ENCODE measurements at regions not wholly inside any gene's neighbourhood (a gene's known extent, or its start where the extent isn't known, plus 50 kb on each side); places are given as distances from the start of the nearest gene placed in this dataset.

GRCh38 chr15:39243396-39243795, 337.5 kb upstream of the THBS1 start:
- Histone ChIP-seq H3K9me2 (replicated peaks; ENCODE audit: insufficient read depth, low read length) (no peaks in the 10 kb centered on the region), H2AFZ (ENCODE audit: low read length) (no peak overlapping the region), H3K79me2 (ENCODE audit: low read length) (no peaks in the 10 kb centered on the region), H3K27ac (ENCODE audit: low read length) (no peak overlapping the region), H3K27me3 (replicated peaks; ENCODE audit: insufficient read depth, low read length) (no peaks in the 10 kb centered on the region), H3K9me3 (replicated peaks; ENCODE audit: insufficient read depth, low read length) (no peaks in the 10 kb centered on the region), H3K9ac (ENCODE audit: low read length) (no peak overlapping the region), H3F3A (ENCODE audit: insufficient read depth, low read length) (no peaks in the 10 kb centered on the region), H3K36me3 (replicated peaks; ENCODE audit: insufficient read depth, low read length) (no peaks in the 10 kb centered on the region), H3K4me3 (ENCODE audit: low read length) (no peak overlapping the region), H4K20me1 (ENCODE audit: insufficient read depth, low read length) (no peaks in the 10 kb centered on the region), H3K4me2 (ENCODE audit: low read depth, low read length) (no peak overlapping the region), H3K4me1 (ENCODE audit: low read length) (no peaks in the 10 kb centered on the region)
- TF ChIP-seq EZH2phosphoT487 (IDR thresholded peaks at IDR 0.05; ENCODE audit: low read length): no peak
- no peak for TF ChIP-seq EZH2 (optimal IDR thresholded peaks at IDR 0.05; ENCODE audit: low read depth, low read length)
- TF ChIP-seq, protein P1, sequence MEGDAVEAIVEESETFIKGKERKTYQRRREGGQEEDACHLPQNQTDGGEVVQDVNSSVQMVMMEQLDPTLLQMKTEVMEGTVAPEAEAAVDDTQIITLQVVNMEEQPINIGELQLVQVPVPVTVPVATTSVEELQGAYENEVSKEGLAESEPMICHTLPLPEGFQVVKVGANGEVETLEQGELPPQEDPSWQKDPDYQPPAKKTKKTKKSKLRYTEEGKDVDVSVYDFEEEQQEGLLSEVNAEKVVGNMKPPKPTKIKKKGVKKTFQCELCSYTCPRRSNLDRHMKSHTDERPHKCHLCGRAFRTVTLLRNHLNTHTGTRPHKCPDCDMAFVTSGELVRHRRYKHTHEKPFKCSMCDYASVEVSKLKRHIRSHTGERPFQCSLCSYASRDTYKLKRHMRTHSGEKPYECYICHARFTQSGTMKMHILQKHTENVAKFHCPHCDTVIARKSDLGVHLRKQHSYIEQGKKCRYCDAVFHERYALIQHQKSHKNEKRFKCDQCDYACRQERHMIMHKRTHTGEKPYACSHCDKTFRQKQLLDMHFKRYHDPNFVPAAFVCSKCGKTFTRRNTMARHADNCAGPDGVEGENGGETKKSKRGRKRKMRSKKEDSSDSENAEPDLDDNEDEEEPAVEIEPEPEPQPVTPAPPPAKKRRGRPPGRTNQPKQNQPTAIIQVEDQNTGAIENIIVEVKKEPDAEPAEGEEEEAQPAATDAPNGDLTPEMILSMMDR (IDR thresholded peaks at IDR 0.05; ENCODE audit: low read length): no peak
- no peak for DNase-seq

DNA sequence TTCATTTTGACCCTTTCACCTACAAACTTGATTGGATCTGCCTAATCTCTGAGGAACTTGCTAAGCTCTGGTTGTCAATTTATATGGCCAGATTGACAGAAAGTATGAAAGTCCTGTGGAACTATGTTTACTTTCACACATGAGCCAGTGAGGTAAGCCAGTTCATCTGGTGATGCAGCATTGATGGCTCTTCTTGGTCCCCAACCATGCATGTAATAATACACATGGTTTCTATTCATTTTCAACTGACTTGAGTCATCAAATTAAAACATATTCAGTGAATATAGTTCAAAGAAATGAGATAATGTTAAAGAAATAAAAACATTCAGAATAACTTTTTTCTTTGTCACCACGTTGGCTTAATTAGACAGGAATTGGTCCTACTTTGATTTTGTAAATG, 336.1 kb upstream of the THBS1 start:
- no peaks in the 10 kb centered on the region for H3K36me3 ChIP-seq (replicated peaks; ENCODE audit: insufficient read depth, low read length)
- no peaks in the 10 kb centered on the region for H3K9me3 ChIP-seq (replicated peaks; ENCODE audit: insufficient read depth, low read length)
- H4K20me1 ChIP-seq (ENCODE audit: insufficient read depth, low read length): no peaks in the 10 kb centered on the region
- no peak overlapping the region for H3K4me3 ChIP-seq (ENCODE audit: low read length)
- H3K9me2 ChIP-seq (replicated peaks; ENCODE audit: insufficient read depth, low read length): no peaks in the 10 kb centered on the region
- no peaks in the 10 kb centered on the region for H3K4me1 ChIP-seq (ENCODE audit: low read length)
- H3K9ac ChIP-seq (ENCODE audit: low read length): no peak overlapping the region
- no peaks in the 10 kb centered on the region for H3K27me3 ChIP-seq (replicated peaks; ENCODE audit: insufficient read depth, low read length)
- no peak for DNase-seq
- H3K27ac ChIP-seq (ENCODE audit: low read length): no peak overlapping the region
- no peak for TF ChIP-seq EZH2phosphoT487 (IDR thresholded peaks at IDR 0.05; ENCODE audit: low read length)
- no peak for TF ChIP-seq EZH2 (optimal IDR thresholded peaks at IDR 0.05; ENCODE audit: low read depth, low read length)
- H2AFZ ChIP-seq (ENCODE audit: low read length): no peak overlapping the region
- H3K79me2 ChIP-seq (ENCODE audit: low read length): no peaks in the 10 kb centered on the region
- H3F3A ChIP-seq (ENCODE audit: insufficient read depth, low read length): no peaks in the 10 kb centered on the region
- H3K4me2 ChIP-seq (ENCODE audit: low read depth, low read length): no peak overlapping the region

DNA sequence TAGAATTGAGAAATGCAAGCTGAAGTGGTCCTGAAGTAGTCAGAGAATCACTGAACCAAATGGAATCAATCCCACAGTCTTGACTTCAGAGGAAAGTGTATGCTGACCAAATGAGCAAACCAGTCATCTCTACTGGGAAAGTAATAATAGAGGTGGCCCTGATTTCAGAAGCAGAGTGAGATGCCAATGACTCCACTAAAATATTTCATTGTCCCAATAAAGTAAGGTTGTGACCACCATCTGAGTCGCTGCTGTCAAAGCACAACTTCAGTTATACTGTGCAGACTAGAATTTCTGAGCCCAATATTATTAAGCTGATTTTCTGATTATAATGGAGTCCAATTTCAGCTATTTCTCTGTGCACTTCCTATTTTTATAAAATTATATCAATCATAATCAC, 334.4 kb upstream of the THBS1 start:
- H3F3A ChIP-seq (ENCODE audit: insufficient read depth, low read length): no peaks in the 10 kb centered on the region

GRCh38 chr15:39247574-39247973, 333.3 kb upstream of the THBS1 start:
- H3K9me2 ChIP-seq (replicated peaks; ENCODE audit: insufficient read depth, low read length): no peaks in the 10 kb centered on the region
- no peaks in the 10 kb centered on the region for H3F3A ChIP-seq (ENCODE audit: insufficient read depth, low read length)
- no peaks in the 10 kb centered on the region for H3K36me3 ChIP-seq (replicated peaks; ENCODE audit: insufficient read depth, low read length)
- H3K9me3 ChIP-seq (replicated peaks; ENCODE audit: insufficient read depth, low read length): no peaks in the 10 kb centered on the region
- H3K4me1 ChIP-seq (ENCODE audit: low read length): no peaks in the 10 kb centered on the region
- TF ChIP-seq, protein P1 (IDR thresholded peaks at IDR 0.05; ENCODE audit: low read length): no peak
- no peak for TF ChIP-seq EZH2phosphoT487 (IDR thresholded peaks at IDR 0.05; ENCODE audit: low read length)
- no peak for DNase-seq
- H3K4me2 ChIP-seq (ENCODE audit: low read depth, low read length): no peak overlapping the region
- no peak overlapping the region for H3K4me3 ChIP-seq (ENCODE audit: low read length)
- no peaks in the 10 kb centered on the region for H3K27me3 ChIP-seq (replicated peaks; ENCODE audit: insufficient read depth, low read length)
- no peak overlapping the region for H3K27ac ChIP-seq (ENCODE audit: low read length)
- no peaks in the 10 kb centered on the region for H4K20me1 ChIP-seq (ENCODE audit: insufficient read depth, low read length)
- no peak overlapping the region for H2AFZ ChIP-seq (ENCODE audit: low read length)
- H3K9ac ChIP-seq (ENCODE audit: low read length): no peak overlapping the region
- no peaks in the 10 kb centered on the region for H3K79me2 ChIP-seq (ENCODE audit: low read length)

More for the DNA sequence above, 334.4 kb upstream of the THBS1 start:
- Histone ChIP-seq H3K9me3 (replicated peaks; ENCODE audit: insufficient read depth, low read length) (no peaks in the 10 kb centered on the region), H3K4me3 (ENCODE audit: low read length) (no peak overlapping the region), H3K9ac (ENCODE audit: low read length) (no peak overlapping the region), H3K4me2 (ENCODE audit: low read depth, low read length) (no peak overlapping the region), H3K79me2 (ENCODE audit: low read length) (no peaks in the 10 kb centered on the region), H3K36me3 (replicated peaks; ENCODE audit: insufficient read depth, low read length) (no peaks in the 10 kb centered on the region), H3K27me3 (replicated peaks; ENCODE audit: insufficient read depth, low read length) (no peaks in the 10 kb centered on the region), H3K27ac (ENCODE audit: low read length) (no peak overlapping the region), H4K20me1 (ENCODE audit: insufficient read depth, low read length) (no peaks in the 10 kb centered on the region), H3K4me1 (ENCODE audit: low read length) (no peaks in the 10 kb centered on the region), H3K9me2 (replicated peaks; ENCODE audit: insufficient read depth, low read length) (no peaks in the 10 kb centered on the region), H2AFZ (ENCODE audit: low read length) (no peak overlapping the region)
- TF ChIP-seq EZH2phosphoT487 (IDR thresholded peaks at IDR 0.05; ENCODE audit: low read length): no peak
- DNase-seq: no peak

Measured in MM.1S (cell line).